GM21367 (cell line): ENCODE measurements at regions not wholly inside any gene's neighbourhood (a gene's known extent, or its start where the extent isn't known, plus 50 kb on each side); places are given as distances from the start of the nearest gene placed in this dataset.
"Not testable (repeated sequence)": the region's sequence is repeated elsewhere in the genome, so short reads cannot be mapped to it uniquely, and the experiment has no call there.

Source experiments
- ATAC-seq: cut with Tn5 transposase; IDR thresholded peaks from one replicate; pipeline ENCODE4 v1.9.1; 2021; ENCODE audit not compliant: unreplicated experiment

GRCh38 chr18:75773618-75774017 lies 346.1 kb upstream of the SMIM21 start:
- ATAC-seq: no peak

- no peak for ATAC-seq
Observed at GRCh38 chr18:75762758-75763157, 335.3 kb upstream of the SMIM21 start.

GRCh38 chr18:75760208-75760607 lies 332.7 kb upstream of the SMIM21 start:
- no peak for ATAC-seq

DNA sequence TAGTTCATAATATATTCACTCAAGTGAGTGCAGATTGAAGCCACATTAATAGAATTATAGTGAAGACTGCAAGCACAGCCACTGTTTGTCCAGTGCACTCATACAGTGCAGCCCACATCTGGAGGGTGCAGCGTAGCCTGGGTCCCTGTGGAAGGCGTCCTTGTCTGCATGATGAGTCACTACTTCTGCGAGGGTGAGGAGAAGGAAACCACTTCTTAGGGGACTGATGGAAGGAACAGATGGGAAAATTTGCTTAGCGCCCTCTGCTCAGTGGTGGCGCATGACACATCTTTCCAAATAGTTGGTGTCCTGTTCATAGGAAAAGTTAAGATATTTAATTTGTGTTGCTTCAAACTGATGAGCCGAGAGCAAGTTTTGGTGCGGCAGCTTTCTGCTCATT lies 330.4 kb upstream of the SMIM21 start:
- ATAC-seq: no peak

- no peak for ATAC-seq
Observed at GRCh38 chr18:75754433-75754832, 326.9 kb upstream of the SMIM21 start.

- ATAC-seq: no peak
Observed at GRCh38 chr18:75753753-75754152, 326.2 kb upstream of the SMIM21 start.

DNA sequence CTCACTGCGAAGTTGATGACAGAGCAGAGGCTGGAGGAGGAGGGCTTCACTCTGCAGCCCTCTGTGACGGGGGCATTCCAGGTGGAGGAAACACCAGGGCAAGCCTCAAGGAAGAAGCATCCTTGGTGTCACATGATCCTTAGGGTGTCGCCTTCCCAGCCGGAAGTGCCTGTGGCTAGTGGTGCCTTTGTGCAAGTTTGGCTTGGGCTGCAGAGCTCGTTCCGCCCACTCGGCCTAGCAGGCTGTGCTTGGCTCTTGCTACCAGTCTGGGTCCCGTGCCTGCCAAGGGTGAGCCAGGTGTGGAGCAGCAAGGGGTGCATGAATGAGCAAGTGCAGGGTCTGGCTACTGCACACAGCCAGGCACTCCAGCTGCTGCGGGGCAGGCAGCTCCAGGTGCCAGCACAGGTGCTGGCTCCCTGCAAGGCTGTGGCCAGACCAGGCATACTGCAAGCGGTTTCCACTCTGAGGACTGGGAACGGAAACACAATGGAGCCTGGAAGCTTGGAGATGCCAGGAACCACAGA lies 325.3 kb upstream of the SMIM21 start:
- no peak for ATAC-seq

GRCh38 chr18:75745147-75745546 lies 317.6 kb upstream of the SMIM21 start:
- no peak for ATAC-seq

DNA sequence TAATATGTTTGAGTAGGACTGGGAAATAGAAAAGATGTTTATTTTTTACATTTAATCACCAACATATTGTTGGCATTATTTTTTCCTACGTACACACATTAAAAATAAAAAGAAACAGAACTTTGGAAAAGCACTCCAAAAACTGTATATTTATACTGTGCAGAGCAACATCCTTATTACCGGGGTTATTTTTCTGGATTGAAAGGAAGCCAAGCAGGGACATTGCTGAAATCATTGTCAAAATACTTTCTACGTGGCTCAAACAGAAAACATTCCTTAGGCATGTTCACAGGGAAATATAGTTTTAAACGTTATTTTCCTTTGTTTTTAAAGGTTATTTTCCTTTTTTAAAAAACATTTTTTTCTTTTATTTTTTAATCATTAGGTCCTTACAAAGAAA lies 315.0 kb upstream of the SMIM21 start:
- no peak for ATAC-seq

DNA sequence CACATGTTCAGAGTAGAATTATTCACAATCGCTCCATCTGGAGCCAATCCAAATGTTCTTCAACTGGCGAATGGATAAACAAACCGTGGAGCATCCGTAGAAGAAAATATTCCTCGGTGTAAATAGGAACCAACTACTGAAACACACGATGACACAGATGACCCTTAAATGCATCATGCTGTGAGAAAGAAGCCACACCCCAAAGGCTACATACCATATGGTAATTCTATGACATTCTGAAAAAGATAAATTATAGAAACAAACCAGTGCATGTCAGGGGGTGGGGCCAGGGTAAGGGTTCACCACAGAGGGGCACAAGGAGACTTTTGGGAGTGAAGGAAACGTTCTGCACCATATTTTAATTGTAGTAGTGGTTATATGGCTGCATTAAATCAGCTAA lies 312.2 kb upstream of the SMIM21 start:
- ATAC-seq: no peak

GRCh38 chr18:75735291-75735690 lies 307.8 kb upstream of the SMIM21 start:
- ATAC-seq: no peak

DNA sequence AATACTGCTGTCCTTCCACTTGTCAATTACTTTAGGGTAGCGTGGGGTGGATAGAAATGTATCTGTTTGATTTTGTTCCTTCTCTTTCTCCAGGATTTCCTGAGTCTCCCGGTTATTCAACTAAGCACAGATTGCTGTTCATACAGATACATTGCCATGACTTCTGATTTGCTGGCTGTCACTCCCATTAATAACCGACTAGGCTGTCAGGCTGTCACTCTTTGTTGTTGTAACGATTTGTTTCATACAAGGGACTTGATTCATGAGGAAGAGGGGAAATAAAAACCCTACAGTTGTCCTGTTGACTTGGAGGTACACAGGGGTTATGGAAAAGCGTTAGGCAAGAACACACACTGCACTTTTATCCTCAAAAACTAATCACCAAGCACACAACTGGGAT lies 302.7 kb upstream of the SMIM21 start:
- ATAC-seq: no peak

DNA sequence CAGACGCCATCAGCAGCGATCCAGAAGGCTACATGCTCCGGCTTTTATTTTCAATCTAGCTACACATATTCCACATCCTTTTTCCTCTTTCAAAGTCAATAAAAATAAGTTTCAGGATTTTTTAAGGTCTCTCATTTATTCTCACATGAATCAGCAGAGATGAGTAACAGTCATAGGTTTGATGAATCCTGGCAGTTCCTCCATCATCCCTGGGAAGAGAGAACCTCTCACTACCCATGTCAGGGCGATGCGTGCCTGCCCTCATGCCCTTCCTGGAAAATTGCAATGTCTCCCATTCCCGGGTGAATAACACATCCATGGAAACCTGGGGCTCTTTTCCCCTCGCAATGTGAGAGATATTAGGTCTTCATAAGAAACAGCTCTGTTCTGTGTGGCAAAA lies 301.1 kb upstream of the SMIM21 start:
- ATAC-seq: no peak

DNA sequence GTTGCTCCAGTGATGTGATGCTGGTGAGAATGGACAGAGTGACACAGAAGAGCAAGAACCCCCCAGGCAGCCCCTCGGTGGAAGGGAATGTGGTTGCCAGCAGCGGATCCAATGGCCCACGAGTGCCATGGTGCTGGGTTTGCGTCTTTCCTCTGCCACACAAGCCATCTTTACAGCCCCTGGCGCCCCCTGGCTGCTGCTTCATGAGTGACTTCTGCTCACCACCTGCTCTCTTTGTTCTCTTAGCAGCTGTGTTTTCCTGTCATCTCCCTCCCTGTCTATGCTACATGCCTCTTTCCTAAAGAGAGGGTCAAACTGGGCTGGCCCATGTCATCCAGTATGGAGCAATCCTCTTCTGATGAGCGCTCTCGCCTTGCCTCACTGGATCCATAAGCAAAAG lies 300.0 kb upstream of the SMIM21 start:
- ATAC-seq: no peak

GRCh38 chr18:75723521-75724340 lies 296.2 kb upstream of the SMIM21 start:
- no peak for ATAC-seq

DNA sequence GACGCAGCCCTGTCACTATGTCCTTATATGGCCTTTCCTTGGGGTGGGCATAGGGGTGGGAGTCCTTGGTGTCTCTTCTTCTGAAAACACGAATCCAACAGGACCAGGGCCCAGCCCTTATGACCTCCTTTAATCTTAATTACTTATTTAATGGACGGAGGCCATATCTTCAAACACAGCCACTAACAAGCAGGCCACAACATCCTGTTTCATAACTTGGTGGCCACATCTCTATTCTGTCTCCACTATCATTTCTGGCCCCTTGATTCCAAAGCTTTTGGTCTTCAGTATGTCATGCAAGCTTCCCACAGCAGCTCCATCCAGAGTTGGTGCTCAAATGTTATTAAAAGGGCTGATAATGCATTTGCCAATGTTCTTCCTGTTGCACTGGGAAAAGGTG lies 287.3 kb upstream of the SMIM21 start:
- ATAC-seq: no peak

DNA sequence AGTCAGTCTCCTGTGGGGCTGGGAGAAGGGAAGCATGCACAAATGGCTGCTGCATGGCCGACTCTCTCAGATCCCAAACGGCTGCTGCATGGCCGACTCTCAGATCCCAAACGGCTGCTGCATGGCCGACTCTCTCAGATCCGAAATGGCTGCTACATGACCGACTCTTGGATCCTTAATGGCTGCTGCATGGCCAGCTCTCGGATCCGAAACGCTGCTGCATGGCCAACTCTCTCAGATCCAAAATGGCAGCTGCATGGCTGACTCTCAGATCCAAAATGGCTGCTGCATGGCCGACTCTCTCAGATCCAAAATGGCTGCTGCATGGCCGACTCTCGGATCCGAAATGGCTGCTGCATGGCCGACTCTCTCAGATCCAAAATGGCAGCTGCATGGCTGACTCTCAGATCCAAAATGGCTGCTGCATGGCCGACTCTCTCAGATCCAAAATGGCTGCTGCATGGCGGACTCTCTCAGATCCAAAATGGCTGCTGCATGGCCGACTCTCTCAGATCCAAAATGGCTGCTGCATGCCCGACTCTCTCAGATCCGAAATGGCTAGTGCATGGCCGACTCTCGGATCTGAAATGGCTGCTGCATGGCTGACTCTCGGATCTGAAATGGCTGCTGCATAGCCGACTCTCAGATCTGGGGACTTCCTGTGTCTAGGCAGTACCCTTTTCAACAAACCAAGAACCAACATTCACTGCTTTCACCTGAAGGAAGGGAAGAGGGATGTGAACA lies 284.8 kb upstream of the SMIM21 start:
- not testable (repeated sequence) for ATAC-seq

DNA sequence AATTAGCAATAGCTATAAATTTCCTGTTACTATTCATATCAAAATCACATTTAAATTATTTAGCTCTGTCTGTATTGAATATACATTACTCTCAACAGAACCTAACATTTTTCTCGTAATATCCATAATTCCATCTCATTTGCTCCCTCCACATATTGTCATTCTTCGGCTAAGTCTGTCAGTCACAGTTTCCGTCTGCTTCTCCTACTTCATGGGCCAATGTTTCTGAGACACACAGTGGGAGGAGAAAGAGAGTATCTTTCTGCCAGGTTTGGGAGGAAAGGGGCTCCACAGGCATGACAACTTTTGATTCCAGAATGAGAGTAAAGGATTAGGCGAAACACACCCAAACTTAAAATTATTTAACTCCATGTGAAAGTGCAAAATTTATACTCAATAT lies 273.1 kb upstream of the SMIM21 start:
- ATAC-seq: no peak

DNA sequence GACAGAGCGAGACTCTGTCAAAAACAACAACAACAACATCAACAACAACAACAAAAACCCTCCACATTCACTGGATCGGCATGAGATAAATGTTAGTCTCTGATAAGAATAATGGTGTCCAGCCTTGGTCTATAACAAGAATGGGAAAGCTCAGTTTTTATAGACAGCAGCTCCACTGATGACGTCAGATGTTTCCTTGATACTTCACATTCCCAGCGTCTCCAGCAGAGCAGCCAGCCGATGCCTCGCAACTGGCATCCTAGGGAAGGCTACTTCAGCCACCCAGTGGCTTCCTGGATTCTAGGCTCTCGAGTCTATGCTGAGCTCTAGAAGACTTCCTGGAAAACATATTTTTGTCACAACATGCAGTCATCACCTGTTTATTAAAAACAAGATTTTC lies 271.4 kb upstream of the SMIM21 start:
- no peak for ATAC-seq

GRCh38 chr18:75697493-75697892 lies 270.0 kb upstream of the SMIM21 start:
- no peak for ATAC-seq

DNA sequence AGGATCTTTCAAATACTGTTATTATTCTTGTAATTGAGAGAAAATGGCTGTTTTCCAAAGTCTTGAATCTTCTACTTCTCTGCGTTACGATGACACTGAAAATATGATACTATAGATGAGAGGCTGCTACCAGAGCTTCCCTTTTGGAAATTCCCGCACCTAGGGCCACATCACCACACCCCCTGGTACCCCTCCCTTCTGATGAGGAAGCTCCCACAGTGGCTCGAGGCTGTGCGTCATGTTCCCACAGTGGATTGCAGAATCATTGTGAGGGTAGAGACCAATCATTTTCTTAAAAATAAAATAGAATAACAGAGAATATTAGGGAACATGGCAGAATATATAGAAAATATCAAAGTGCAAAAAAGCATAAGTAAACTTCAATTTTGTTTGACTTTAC lies 268.9 kb upstream of the SMIM21 start:
- ATAC-seq: no peak

DNA sequence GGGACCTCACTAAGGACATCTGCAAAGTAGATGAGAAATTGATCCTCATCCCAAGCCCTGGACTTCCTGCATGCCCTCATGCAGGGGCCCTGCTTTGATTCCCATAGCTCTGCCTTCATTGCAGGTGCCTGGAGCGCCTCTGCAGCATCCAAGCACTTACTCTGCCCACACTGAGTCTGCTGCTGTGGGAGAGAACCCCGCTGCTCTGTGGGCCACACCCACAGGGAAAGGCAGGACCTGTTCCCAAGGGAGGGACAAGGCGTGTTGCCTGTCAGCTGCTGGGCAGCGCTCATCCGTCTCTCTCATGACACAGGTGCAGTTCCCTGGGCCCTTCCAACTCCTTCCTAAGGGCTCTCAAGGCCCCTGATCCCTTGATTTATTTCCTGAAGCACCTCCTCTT lies 266.8 kb upstream of the SMIM21 start:
- ATAC-seq: no peak
